ENCODE measurements at regions not wholly inside any gene's neighbourhood (a gene's known extent, or its start where the extent isn't known, plus 50 kb on each side); places are given as distances from the start of the nearest gene placed in this dataset.

DNA sequence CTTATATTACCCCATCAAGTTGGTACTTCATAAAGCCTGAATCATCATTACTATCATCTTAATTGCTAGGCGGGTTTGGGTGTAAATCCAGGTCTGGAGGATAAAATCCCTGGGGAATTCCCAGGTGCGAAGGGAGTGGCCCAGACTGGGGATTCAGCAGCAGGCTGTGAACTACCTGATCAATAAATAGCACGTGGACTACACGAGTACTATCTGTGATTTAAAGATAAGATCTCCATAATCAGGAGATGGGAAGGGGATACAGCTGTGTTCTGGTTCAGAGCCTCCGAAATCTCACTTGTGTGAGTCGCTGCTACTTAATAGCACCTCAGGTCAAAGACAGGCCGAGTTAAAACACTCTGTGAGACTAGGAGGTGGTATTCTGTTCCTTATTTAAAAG is 512.6 kb upstream of the ZFHX3 start:
- Histone ChIP-seq H3K36me3 (ENCODE audit: control insufficient read depth in 2 of 2, insufficient read depth in 2 of 2, low read length in 1 of 2) (no peaks in the 10 kb centered on the region), H3K4me1 (ENCODE audit: control insufficient read depth, insufficient read depth, low read length) (no peaks in the 10 kb centered on the region), H3K27me3 (replicated peaks in 1 of 2; ENCODE audit: control insufficient read depth in 2 of 2, insufficient read depth in 2 of 2, low read length in 1 of 2) (no peaks in the 10 kb centered on the region), H3K4me2 (ENCODE audit: control insufficient read depth, insufficient read depth) (no peak overlapping the region), H3K9me3 (replicated peaks; ENCODE audit: control insufficient read depth, insufficient read depth, low read length) (no peaks in the 10 kb centered on the region; the same call in 1 of the 3 replicates), H4K20me1 (ENCODE audit: control insufficient read depth, insufficient read depth) (no peaks in the 10 kb centered on the region), H2AFZ (ENCODE audit: control insufficient read depth, low read depth, low read length) (no peak overlapping the region), H3K79me2 (ENCODE audit: control insufficient read depth, insufficient read depth, low read length) (no peaks in the 10 kb centered on the region), H3K9ac (ENCODE audit: control insufficient read depth, insufficient read depth, low read length) (no peak overlapping the region), H3K4me3 (no peak overlapping the region), H3K27ac (ENCODE audit: control insufficient read depth, insufficient read depth) (no peak overlapping the region)
- ChIA-PET CTCF (no interaction called here), POLR2A (no interaction called here), RAD21 (ENCODE audit: unreplicated experiment) (interaction anchor here (1.9 kb wide), 1 partner anchor 9 kb away, joined by 7 read pairs; no protein-coding TSS in a partner anchor), SMC1A (ENCODE audit: uncharacterized antibody, unreplicated experiment) (interaction anchor here (1.0 kb wide), 1 partner anchor 9 kb away, joined by 3 read pairs; no protein-coding TSS in a partner anchor)
- DNase-seq (ENCODE audit: low read depth, low spot score) (no peak), ATAC-seq (no peak), FAIRE-seq (no peak)
- in situ Hi-C loops (cut with MboI) = no loop called here
- WGBS (ENCODE audit: insufficient coverage, insufficient replicate concordance, low lambda C conversion rate, missing lambda C conversion rate) = 22% methylated on average over 7 of the region's 7 CpGs
- no TSS peak for BruUV-seq (replicated peaks)
- TF ChIP-seq ATF2 (IDR thresholded peaks at IDR 0.05; ENCODE audit: low read length) (no peak), MEF2B (IDR thresholded peaks at IDR 0.05; ENCODE audit: partially characterized antibody, poor library complexity, severe bottlenecking) (peak; percentile 13)
- intact Hi-C loops (cut with micrococcal nuclease; ENCODE audit: unreplicated experiment) = no loop called here

GRCh38 chr16:73558219-73558618 is 510.3 kb upstream of the ZFHX3 start:
- CTCF ChIA-PET = no interaction called here
- RAD21 ChIA-PET (ENCODE audit: unreplicated experiment) = no interaction called here
- POLR2A ChIA-PET = no interaction called here
- peak; percentile 27; the same call in 1 of the 2 replicates for TF ChIP-seq RUNX3 (IDR thresholded peaks at IDR 0.05; ENCODE audit: low read length)
- TF ChIP-seq FOXM1 (IDR thresholded peaks at IDR 0.05; ENCODE audit: low read depth, low read length) = no peak
- TF ChIP-seq, protein P1, sequence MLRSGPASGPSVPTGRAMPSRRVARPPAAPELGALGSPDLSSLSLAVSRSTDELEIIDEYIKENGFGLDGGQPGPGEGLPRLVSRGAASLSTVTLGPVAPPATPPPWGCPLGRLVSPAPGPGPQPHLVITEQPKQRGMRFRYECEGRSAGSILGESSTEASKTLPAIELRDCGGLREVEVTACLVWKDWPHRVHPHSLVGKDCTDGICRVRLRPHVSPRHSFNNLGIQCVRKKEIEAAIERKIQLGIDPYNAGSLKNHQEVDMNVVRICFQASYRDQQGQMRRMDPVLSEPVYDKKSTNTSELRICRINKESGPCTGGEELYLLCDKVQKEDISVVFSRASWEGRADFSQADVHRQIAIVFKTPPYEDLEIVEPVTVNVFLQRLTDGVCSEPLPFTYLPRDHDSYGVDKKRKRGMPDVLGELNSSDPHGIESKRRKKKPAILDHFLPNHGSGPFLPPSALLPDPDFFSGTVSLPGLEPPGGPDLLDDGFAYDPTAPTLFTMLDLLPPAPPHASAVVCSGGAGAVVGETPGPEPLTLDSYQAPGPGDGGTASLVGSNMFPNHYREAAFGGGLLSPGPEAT (IDR thresholded peaks at IDR 0.05; ENCODE audit: low read depth) = peak; percentile 48; the same call in 1 of the 2 replicates
- TF ChIP-seq EP300 (IDR thresholded peaks at IDR 0.05; ENCODE audit: borderline replicate concordance in 1 of 2, control insufficient read depth in 1 of 2, low read depth in 2 of 2, low read length in 2 of 2) = 0 out of 4 replicates have a peak, but pooled peaks of 1 of the 2 experiments have one; percentile 29
- peak; percentile 62; the same call in 1 of the 2 replicates for TF ChIP-seq ZNF687 (IDR thresholded peaks at IDR 0.05)

More at GRCh38 chr16:73558219-73558618, 510.3 kb upstream of the ZFHX3 start:
- BruUV-seq (replicated peaks) = no TSS peak
- Histone ChIP-seq H3K36me3 (ENCODE audit: control insufficient read depth in 2 of 2, insufficient read depth in 2 of 2, low read length in 1 of 2) (no peaks in the 10 kb centered on the region), H3K4me1 (ENCODE audit: control insufficient read depth, insufficient read depth, low read length) (no peaks in the 10 kb centered on the region), H3K27me3 (replicated peaks in 1 of 2; ENCODE audit: control insufficient read depth in 2 of 2, insufficient read depth in 2 of 2, low read length in 1 of 2) (no peaks in the 10 kb centered on the region), H3K9ac (ENCODE audit: control insufficient read depth, insufficient read depth, low read length) (no peak overlapping the region), H3K79me2 (ENCODE audit: control insufficient read depth, insufficient read depth, low read length) (no peaks in the 10 kb centered on the region), H2AFZ (ENCODE audit: control insufficient read depth, low read depth, low read length) (no peak overlapping the region), H3K9me3 (replicated peaks; ENCODE audit: control insufficient read depth, insufficient read depth, low read length) (no peaks in the 10 kb centered on the region; the same call in 2 of the 3 replicates), H3K27ac (ENCODE audit: control insufficient read depth, insufficient read depth) (no peak overlapping the region), H3K4me2 (ENCODE audit: control insufficient read depth, insufficient read depth) (no peak overlapping the region), H4K20me1 (ENCODE audit: control insufficient read depth, insufficient read depth) (no peaks in the 10 kb centered on the region), H3K4me3 (no peak overlapping the region)
- in situ Hi-C loops (cut with MboI) (no loop called here), intact Hi-C loops (cut with micrococcal nuclease; ENCODE audit: unreplicated experiment) (no loop called here)
- SMC1A ChIA-PET (ENCODE audit: uncharacterized antibody, unreplicated experiment) = no interaction called here
- FAIRE-seq (no peak), ATAC-seq (peak; percentile 86), DNase-seq (ENCODE audit: low read depth, low spot score) (peak; percentile 15)
- WGBS (ENCODE audit: insufficient coverage, insufficient replicate concordance, low lambda C conversion rate, missing lambda C conversion rate) = 40% methylated on average over 7 of the region's 7 CpGs
